Activated T-helper 1 cell treated with anti-CD3 and anti-CD28 coated beads, Interleukin-12 subunit alpha, Interleukin-12 subunit beta, Interleukin-2, Interleukin-4 antibody, amounts not matched to agents 30 ng/mL and 10 ng/mL and 1 ng/mL, durations not matched to agents 14 hours and 24 hours and 36 hours (primary cell): ENCODE measurements at regions not wholly inside any gene's neighbourhood (a gene's known extent, or its start where the extent isn't known, plus 50 kb on each side); places are given as distances from the start of the nearest gene placed in this dataset.

Experiments used
- DNase-seq: peaks from one replicate; pipeline ENCODE4 v3.0.0; 2021; ENCODE audit warnings: low spot score
- H3K27ac Mint-ChIP-seq: one replicate; pipeline ENCODE4 v1.8.0; 2021; ENCODE audit warnings: mild to moderate bottlenecking, mixed read lengths
- H3K27me3 Mint-ChIP-seq: one replicate; pipeline ENCODE4 v1.8.0; 2022; ENCODE audit warnings: mild to moderate bottlenecking, moderate library complexity, mixed read lengths; ENCODE audit not compliant: insufficient read depth
- H3K36me3 Mint-ChIP-seq: one replicate; pipeline ENCODE4 v1.8.0; 2021; ENCODE audit warnings: low read depth, mixed read lengths
- H3K4me1 Mint-ChIP-seq: one replicate; pipeline ENCODE4 v1.8.0; 2021; ENCODE audit warnings: low read depth, mixed read lengths
- H3K4me3 Mint-ChIP-seq: one replicate; pipeline ENCODE4 v1.8.0; 2021; ENCODE audit warnings: mild to moderate bottlenecking, moderate library complexity, mixed read lengths
- H3K9me3 Mint-ChIP-seq: one replicate; pipeline ENCODE4 v1.8.0; 2021; ENCODE audit warnings: mixed read lengths
- intact Hi-C: fragments of 100-400 bp; cut with micrococcal nuclease; formaldehyde crosslinking; loops from one replicate; pipeline ENCODE4 v1.15.1; 2024

- H3K4me1 Mint-ChIP-seq = no peaks in the 10 kb centered on the region
- H3K36me3 Mint-ChIP-seq = no peaks in the 10 kb centered on the region
- H3K9me3 Mint-ChIP-seq = peaks cover 16% of the 10 kb centered on the region
- no peak overlapping the region for H3K27ac Mint-ChIP-seq
- no peak for DNase-seq
- peaks cover 21% of the 10 kb centered on the region for H3K27me3 Mint-ChIP-seq
- H3K4me3 Mint-ChIP-seq = no peak overlapping the region
- intact Hi-C loops = no loop called here
Measured at GRCh38 chr6:167671977-167672687, 154.6 kb upstream of the AFDN start.

DNA sequence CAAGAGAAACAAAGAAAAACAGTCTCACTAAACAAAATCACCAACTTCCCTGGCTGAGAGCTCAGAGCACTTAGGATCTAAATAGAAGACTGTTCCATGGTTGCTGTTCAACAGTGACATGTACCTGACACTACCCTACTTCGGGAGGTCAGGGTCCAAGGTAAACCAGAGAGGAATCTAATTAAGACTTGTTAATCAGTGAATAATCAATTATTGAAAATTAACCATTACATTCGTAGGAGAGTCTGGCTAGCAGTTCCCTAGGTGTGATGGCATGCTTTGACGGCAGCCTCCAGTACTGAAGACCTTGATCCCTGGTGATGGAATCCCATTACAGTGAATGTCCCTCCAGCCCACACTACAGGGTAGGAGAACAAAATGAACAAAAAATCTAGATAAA lies 154.0 kb upstream of the AFDN start:
- peaks cover 27% of the 10 kb centered on the region for H3K27me3 Mint-ChIP-seq
- no peaks in the 10 kb centered on the region for H3K36me3 Mint-ChIP-seq
- no peak overlapping the region for H3K4me3 Mint-ChIP-seq
- no peak for DNase-seq
- intact Hi-C loops = no loop called here
- H3K9me3 Mint-ChIP-seq = peaks cover 16% of the 10 kb centered on the region
- H3K4me1 Mint-ChIP-seq = no peaks in the 10 kb centered on the region
- no peak overlapping the region for H3K27ac Mint-ChIP-seq

DNA sequence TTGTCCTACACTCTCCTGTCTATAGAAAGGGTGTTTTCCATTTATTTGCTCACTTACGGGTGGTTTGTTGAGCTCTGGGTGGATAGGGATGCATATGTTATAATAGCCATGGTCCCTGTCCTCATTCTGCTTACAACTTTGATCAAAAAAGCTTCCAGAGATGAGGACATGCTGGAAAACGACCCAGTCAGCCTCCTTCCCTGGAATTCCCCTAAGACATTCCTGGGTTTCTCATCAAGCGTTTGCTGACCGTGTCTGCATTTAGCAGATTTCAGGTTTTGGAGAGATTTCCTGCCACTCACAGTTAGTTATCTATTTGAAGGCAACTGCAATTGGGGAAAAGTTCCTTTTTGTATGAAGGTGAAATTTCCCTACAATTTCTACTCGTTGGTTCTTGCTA lies 152.8 kb upstream of the AFDN start:
- Mint-ChIP-seq H3K36me3 (no peaks in the 10 kb centered on the region), H3K27me3 (peaks cover 34% of the 10 kb centered on the region), H3K4me1 (no peaks in the 10 kb centered on the region), H3K4me3 (no peak overlapping the region), H3K27ac (no peak overlapping the region), H3K9me3 (peaks cover 16% of the 10 kb centered on the region)
- no peak for DNase-seq
- intact Hi-C loops = no loop called here

GRCh38 chr6:167674486-167674885 lies 152.2 kb upstream of the AFDN start:
- DNase-seq = no peak
- Mint-ChIP-seq H3K4me3 (no peak overlapping the region), H3K36me3 (no peaks in the 10 kb centered on the region), H3K27ac (no peak overlapping the region), H3K27me3 (peaks cover 39% of the 10 kb centered on the region), H3K4me1 (no peaks in the 10 kb centered on the region), H3K9me3 (peaks cover 16% of the 10 kb centered on the region)
- intact Hi-C loops = no loop called here

DNA sequence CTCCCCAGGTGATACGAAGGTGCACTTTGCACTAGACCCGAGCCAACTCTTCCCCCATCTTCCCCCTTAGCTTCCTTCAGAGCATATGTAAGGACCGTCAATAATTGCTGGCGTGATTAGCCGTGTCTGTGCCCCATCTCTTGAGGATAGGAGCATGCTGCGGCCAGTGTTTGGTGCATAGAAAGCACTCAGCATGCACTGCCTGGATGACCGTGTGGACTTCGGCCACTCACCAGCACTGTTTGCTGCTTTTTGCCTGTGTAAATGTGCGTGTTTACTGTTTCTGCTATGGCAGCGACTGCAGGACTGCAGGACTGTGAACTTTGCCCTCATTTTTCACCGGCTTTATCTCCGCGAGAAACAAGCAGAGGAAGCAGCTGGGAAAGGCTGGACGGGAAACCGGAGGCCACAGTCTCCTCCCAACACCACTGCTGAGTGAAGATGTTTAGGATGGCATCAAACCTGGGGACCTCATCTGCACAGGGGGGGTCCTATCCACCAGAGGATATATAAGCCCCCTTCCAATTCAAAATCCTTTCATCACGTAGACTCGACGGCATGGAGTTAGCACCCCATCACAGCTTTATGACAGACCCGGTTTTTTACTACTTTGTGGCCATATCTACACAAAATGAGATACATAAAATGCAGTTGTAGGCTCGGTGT lies 150.6 kb upstream of the AFDN start:
- no peaks in the 10 kb centered on the region for H3K4me1 Mint-ChIP-seq
- peaks cover 55% of the 10 kb centered on the region for H3K27me3 Mint-ChIP-seq
- no peak for DNase-seq
- H3K36me3 Mint-ChIP-seq = no peaks in the 10 kb centered on the region
- no peak overlapping the region for H3K27ac Mint-ChIP-seq
- intact Hi-C loops = no loop called here
- peaks cover 16% of the 10 kb centered on the region for H3K9me3 Mint-ChIP-seq
- no peak overlapping the region for H3K4me3 Mint-ChIP-seq

DNA sequence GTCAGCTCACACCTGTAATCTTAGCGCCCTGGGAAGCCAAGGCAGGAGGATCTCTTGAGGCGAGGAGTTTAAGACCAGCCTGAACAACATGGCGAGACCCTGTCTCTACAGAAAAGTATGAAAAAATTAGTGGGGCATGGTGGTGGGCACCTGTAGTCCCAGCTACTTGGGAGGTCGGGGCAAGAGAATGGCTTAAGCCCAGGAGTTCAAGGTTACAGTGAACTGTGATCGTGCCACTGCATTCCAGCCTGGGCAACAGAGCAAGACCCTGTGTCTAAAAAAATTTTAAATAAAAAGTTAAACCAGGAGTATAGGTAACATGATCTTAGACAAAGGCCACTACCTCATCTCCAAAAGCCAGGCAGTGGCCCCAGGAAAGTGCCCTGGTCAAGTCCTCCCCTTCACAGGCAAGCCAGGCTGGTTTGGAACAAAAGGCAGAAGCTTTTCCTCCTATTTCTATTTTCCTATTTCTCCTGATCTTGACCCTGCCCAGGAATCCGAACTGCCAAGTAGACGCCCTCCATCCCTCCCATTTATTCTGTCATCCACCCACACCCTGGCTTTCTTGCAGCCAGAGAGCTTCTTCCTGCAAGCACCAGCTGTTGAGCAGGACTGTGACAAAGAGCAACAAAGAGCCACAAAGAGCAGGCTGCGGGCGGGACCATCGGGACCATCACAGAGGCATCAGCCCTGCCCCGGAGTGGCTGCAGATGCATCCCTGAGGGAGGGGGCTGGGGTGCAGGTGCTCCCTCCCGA lies 149.9 kb upstream of the AFDN start:
- Mint-ChIP-seq H3K4me1 (no peaks in the 10 kb centered on the region), H3K36me3 (no peaks in the 10 kb centered on the region), H3K9me3 (peaks cover 9% of the 10 kb centered on the region), H3K27ac (no peak overlapping the region), H3K27me3 (peaks cover 60% of the 10 kb centered on the region), H3K4me3 (no peak overlapping the region)
- DNase-seq = no peak
- intact Hi-C loops = no loop called here

- intact Hi-C loops = no loop called here
- Mint-ChIP-seq H3K36me3 (no peaks in the 10 kb centered on the region), H3K4me3 (no peak overlapping the region), H3K27ac (no peak overlapping the region), H3K9me3 (peaks cover 3% of the 10 kb centered on the region), H3K27me3 (peaks cover 66% of the 10 kb centered on the region), H3K4me1 (no peaks in the 10 kb centered on the region)
- DNase-seq = no peak
Measured at GRCh38 chr6:167677422-167677789, 149.3 kb upstream of the AFDN start.

GRCh38 chr6:167678102-167679101 lies 148.3 kb upstream of the AFDN start:
- no peak for DNase-seq
- Mint-ChIP-seq H3K27ac (no peak overlapping the region), H3K4me1 (no peaks in the 10 kb centered on the region), H3K4me3 (no peak overlapping the region), H3K27me3 (peaks cover 72% of the 10 kb centered on the region), H3K9me3 (no peaks in the 10 kb centered on the region), H3K36me3 (no peaks in the 10 kb centered on the region)
- intact Hi-C loops = no loop called here

DNA sequence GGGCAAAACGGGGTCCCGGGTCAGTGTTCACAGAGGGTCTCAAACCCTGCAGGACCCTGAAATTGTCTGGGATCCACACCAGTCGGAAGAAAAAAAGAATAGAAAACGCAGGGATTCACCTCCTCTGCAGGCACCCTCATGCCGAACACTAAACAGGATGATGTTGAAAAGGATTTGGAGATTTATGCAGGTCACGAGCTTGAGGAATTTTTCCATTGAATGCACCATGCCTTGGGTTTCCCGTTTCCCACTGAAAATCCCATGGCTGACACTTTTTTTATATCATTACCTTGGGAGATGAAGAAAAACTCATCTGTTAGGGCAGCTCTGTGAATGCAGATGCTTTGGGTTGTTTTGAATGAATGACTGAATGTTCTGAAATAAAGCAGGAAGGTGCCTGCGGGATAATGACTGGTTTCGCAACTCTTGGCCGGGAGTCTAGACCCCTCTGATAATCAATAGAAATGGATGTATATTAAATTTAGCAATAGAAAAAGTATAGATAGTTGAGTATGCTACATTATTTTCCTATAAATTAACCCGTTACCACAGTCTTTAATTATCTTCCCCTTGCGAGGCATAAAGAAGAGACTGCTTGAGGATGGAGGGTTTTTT lies 147.5 kb upstream of the AFDN start:
- Mint-ChIP-seq H3K36me3 (no peaks in the 10 kb centered on the region), H3K4me1 (no peaks in the 10 kb centered on the region), H3K9me3 (no peaks in the 10 kb centered on the region), H3K27me3 (peaks cover 79% of the 10 kb centered on the region), H3K27ac (no peak overlapping the region), H3K4me3 (no peak overlapping the region)
- no peak for DNase-seq
- intact Hi-C loops = no loop called here

GRCh38 chr6:167679790-167680604 lies 146.7 kb upstream of the AFDN start:
- DNase-seq = no peak
- H3K27me3 Mint-ChIP-seq = peaks cover 77% of the 10 kb centered on the region
- intact Hi-C loops = no loop called here
- no peak overlapping the region for H3K27ac Mint-ChIP-seq
- no peaks in the 10 kb centered on the region for H3K4me1 Mint-ChIP-seq
- H3K9me3 Mint-ChIP-seq = no peaks in the 10 kb centered on the region
- no peaks in the 10 kb centered on the region for H3K36me3 Mint-ChIP-seq
- no peak overlapping the region for H3K4me3 Mint-ChIP-seq

DNA sequence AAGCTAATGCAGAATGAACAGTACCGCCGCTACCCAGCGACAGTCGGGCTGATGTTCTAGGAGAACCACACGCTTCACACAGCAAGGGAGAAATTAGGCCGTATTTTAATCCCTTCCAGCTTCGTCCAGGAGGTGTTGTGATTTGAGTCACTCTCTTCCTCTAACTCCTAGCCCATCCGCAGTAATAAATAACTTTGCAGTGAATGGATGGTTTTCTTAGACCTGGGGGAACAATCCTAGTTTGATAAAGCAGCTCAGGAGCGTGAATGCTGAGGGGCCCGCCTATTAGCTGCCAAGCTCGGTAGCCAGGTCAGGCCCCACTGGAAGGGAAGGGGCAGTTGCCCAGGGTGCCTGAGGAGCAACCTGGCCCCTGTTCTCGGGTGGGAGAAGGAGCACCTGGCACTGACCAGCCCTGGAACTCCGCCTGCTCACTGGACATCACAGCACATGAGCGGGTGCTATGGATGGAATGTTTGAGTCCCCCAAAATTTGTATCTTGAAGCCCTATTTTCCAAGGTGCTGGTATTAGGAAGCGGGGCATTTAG lies 146.0 kb upstream of the AFDN start:
- Mint-ChIP-seq H3K27me3 (peaks cover 81% of the 10 kb centered on the region), H3K4me3 (no peak overlapping the region), H3K4me1 (no peaks in the 10 kb centered on the region), H3K27ac (no peak overlapping the region), H3K9me3 (no peaks in the 10 kb centered on the region), H3K36me3 (no peaks in the 10 kb centered on the region)
- intact Hi-C loops = no loop called here
- no peak for DNase-seq
